ENCODE measurements at regions not wholly inside any gene's neighbourhood (a gene's known extent, or its start where the extent isn't known, plus 50 kb on each side); places are given as distances from the start of the nearest gene placed in this dataset.
"Not testable (repeated sequence)": the region's sequence is repeated elsewhere in the genome, so short reads cannot be mapped to it uniquely, and the experiment has no call there.

DNA sequence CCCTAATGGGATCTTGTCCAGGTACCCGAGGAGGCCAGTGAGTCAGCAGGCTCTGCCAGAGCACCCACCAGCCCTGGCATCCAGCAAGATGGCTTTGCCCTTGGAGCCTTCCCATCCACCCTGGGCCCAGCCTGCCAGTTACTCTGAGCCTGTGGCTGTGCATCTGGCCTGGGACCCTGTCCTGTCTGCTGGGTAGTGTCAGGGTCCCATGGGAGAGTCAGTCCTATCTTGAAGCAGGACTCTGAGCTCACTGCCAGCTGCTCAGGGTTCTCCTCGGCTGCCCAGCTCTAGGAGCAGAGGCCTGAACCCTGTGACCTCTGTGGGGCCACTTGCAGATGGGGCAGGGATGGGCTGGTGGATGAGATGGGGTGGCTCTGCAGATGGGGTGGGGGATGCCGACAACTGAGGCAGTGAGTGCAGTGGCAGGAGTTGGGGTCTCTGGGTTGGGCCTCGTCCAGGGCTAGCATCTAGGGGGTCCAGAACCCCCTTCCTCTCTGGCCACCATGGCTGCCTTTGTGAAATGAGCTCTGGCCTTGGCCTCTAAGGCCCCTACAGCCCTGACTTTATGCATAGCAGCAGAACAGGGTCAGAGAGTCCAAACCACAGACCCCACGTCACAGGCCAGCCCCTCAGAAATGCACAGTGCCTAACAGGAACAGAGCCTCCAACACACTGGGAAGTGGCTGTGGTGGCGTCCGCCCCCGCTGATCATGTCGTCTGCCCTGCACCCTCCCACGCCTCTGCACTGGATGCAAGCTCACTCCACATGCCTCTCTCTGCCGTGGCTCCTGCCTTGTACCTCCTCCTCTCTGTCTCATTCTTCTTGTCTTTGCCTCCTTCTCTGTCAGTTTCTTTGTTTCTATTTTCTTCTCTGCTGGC, 88.1 kb upstream of the RET start:
- DNase-seq = no peak

DNA sequence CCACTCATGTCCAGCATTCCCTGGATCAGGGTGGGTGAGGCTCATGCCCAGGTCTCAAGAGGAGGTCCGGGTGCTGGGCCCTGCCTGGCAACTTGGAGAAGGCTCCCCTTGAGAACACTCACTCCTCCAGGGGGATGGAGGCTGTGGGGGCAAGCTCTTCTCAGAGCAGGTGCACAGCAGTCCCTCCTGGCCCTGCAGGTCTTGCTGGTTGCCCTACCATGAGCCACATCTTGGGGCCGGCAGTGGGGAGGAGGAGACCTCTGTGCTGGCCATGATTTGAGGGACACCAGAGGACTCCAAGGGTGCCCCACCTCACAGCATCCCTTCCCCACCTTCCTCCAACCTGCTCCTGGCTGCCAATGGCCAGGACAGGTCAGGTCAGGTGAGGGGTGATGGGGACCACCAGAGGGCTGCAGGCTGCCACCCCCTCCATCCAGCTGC, 87.4 kb upstream of the RET start:
- DNase-seq = no peak

DNA sequence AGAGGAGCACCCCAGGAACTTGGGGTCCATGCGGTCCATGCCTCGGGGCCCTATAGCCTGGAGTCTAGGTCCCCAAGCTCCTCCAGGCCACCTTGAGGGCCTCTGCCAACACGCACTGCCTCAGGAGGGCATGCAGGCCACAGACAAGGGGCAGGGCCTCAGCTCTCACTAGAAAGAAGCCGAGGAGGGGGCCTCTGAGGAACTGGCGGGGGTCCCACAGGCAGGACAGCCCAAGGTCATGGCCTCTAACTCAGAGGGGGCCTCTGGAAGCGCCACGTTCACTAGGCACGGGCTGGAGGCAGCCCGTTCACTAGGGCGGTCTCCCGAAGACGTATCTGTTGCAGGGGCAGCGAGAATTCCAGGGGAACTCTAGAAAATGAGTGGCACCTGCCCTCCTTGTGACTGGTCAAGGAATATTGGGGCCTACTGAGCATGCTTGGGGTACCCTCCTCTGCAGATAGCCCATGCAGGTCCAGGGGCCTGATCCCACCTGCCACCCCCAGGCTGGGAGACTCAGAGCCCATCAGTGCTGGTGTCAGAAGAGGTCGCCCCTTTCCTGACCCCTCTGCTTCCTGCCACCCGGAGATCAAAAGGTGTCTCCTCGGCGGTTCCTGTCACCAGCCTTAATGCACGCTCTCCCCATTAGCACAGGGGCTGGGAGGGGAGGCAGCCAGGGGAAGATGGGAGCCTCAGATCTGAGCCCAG, 86.7 kb upstream of the RET start:
- DNase-seq = no peak

DNA sequence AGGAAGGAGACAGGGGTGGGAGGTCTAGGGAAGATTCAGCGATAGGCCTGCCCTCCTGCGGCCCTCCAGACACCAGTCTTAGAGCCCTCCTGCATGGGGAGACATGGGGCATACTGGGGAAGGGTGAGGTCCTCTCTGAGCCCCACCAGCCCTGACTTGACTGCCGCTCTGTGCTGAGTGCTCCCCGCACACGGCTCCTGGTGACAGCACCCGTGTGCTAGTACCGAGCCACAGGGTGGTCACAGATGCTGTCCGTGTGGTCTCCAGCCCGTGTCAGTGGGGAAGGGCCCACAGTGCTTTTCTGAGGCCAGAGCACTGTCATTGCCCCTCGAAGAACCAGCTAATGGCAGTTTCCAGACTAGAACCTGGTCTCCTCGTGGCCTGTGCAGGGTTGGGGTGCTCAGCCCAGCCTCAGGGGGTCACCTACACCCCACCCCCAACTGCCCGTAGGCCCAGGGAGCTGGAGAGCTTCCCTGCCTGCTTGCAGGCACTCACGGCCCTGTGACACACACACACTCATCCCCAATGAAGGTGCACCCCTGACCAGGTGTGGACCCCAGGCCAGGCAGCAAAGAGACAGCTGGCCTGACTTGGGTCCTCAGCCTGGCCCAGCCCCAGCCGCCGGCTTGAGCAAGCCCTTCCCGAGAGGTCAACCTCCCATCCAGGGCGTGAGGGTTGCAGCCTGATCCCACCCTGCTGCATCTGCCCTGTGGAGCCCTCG, 86.0 kb upstream of the RET start:
- no peak for DNase-seq

DNA sequence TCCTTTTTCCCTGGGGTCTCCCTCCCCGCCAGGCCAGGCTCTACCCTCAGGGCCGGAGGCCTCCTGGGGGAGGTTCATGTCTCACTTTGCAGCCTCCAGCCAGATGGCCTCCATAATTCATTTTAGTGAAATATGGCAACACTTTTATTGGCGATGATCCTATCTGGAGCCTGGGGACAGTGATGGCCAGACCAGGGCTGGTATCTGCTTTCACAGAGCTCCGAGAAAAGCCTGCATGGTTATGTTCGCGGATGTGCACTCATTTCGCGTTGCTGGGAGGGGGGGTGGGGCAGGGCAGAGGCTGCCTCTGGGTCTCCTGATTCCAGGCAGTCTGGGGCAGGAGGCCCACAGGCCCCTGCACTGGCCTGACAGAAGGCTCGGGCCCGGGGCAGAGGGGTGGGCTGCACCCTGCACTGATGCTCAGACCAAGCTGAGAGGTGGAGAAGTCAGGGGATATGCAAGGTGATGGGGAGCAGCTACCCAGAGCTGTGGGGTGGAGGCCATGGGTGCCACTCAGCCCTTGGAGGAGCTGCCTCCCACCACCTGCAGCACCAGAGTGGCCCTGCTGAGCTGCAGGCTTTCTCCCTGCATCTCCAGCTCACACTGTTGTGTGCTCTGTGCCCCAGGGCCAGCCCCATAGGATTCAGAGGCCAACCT, 85.3 kb upstream of the RET start:
- DNase-seq = no peak

DNA sequence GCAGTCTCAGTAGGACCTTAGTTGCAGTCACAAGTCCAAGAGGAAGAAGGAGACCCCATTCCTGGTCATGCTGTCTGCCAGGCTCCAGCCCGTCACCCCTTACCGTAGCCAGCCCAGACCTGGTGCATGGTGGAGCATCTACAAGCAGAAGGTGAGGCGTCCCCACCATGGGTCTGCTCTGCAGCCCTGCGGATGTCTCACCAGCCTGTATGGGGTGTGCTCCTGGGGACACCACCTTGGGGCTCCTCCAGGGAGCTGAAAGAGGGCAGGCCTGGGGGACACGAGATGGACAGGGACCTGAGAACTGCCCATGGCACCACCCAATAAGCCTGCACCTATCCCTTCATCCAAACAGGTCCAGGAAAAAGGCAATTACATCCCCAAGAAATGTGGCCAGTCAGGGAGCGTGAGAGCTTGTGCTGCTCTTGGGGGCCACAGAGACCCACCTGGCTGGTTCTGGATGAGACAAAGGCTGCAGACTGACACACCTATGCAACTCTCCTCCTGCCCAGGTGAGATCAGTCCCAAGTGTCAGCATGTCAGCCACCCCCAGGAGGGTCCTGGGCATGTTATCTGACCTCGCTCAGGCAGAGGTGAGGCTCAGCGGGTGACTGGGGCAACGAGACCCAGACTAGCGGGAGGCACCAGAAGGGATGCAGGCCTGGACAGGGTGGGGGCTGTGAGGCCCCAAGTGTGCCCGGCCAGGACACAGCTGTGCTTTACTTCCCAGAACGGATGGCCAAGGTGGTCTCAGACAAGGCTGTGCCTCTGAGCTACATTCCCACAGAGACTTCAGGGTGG, 84.5 kb upstream of the RET start:
- no peak for DNase-seq

DNA sequence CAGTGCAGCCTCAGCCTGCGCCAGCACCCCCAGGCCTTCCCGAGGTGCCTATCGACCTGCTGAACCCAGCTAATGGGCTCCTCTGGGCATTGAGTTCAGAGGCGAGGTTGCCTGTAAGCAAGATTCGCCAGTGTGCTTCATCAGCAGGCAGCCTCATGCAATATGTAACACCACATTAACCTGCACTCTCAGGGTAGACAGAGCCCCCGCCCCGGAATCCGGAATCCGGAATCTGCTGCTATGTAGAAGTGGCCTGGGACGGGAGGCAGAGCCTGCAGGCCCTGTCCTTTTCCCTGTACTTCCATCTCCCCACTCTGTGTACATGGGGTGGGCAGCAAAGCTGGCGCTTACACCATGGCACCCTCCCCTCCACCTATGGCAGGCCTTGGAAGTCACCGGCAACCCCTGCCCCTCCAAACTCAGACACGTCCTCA, 83.9 kb upstream of the RET start:
- DNase-seq = no peak

DNA sequence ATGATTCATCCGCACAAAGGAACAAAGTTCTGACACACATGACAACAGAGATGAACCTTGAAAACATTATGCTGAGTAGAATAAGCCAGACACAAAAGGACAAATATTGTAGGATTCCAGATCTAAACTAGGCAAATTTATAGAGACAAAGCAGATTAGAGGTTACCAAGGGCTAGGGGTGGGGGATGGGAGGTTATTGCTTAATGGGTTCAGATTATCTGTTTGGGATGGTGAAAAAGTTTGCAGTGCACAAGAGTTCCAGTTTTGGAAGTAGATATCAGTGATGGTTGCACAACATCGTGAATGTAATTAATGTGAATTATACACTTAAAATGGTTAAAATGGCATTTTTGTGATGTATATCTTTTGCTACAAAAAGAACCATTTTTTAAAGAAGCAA, 82.0 kb upstream of the RET start:
- DNase-seq = not testable (repeated sequence)

DNA sequence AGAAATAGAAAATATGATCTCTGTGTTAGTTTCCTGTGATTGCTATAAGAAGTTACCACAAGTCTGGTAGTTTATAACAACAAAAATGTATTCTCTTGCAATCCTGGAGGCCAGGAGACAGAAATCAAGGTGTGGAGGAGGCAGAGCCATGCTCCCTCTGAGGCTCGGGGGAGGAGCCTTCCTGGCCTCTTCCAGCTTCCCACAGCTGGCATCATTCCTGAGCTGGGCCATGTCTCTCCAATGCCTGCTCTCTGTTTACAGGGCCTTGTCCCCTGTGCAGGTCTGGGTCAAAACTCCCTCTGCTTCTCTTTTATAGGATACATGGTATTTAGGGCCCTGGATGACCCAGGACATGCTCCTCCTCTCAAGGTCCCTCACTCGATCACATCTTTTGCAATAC, 81.3 kb upstream of the RET start:
- no peak for DNase-seq

DNA sequence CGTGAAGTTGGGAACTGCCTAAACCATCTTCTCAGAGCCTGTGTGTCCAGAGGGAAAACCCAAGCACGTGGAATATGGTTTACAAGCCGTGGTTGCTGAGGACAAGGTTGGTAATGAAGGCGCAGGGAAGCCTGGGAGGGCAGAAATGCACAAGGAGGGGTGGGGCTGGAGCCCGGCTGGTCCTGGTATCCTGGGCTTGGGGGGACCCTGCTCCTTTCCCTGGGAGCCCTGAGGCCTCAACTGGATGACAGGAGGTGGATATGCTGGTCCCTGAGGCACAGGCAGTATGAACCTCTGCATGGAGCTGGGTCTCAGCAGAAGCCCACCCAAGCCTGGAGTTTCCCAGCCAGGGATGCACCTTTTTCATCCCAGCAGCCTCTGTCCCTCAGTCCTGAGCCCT, 80.3 kb upstream of the RET start:
- no peak for DNase-seq

DNA sequence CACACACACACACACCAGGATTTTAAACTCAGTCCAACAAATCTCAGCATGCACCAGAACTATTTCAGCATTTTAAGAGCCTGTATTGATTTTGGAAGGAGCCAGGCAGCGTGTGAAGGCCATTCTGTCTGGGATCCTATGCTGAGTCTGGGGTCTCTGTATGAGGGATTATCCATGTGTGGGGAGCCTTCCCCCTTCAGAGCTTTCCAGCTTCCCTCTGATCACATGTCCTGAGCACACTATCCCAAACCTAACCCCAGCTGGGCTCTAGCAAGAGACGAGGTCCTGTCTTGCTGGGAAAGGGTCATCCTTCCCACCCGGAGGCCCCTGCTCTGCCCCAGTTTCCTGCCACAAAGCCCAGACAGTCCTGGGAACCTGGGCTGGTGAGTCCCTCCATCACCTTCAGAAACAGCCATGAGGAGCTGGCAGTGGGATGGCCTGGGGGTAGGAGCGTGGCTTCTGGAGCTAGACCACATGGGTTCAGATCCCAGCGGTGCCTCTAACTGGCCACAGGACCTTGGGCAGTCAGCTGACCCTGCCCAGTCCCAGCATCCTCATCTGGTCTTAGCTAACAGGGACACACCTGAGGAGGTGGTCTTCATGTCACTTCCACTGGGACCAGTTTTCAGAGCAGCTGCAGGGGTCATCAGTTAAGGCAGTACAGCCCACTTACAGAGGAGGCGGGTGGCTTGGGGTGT, 79.6 kb upstream of the RET start:
- no peak for DNase-seq

DNA sequence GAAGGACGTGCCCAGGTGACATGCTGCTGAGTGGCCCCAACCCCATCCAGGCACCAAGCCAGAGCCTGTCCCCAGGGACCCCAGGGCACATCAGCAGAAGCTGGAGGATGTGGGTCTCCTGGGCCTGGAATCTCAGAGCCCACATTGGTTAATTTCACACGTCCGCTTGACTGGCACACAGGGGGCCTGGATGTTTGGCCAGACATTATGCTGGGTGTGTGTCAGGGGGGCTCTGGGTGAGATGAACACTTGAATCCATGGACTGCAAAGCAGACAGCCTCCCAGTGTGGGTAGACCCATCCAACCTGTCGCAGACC, 79.1 kb upstream of the RET start:
- DNase-seq = no peak

DNA sequence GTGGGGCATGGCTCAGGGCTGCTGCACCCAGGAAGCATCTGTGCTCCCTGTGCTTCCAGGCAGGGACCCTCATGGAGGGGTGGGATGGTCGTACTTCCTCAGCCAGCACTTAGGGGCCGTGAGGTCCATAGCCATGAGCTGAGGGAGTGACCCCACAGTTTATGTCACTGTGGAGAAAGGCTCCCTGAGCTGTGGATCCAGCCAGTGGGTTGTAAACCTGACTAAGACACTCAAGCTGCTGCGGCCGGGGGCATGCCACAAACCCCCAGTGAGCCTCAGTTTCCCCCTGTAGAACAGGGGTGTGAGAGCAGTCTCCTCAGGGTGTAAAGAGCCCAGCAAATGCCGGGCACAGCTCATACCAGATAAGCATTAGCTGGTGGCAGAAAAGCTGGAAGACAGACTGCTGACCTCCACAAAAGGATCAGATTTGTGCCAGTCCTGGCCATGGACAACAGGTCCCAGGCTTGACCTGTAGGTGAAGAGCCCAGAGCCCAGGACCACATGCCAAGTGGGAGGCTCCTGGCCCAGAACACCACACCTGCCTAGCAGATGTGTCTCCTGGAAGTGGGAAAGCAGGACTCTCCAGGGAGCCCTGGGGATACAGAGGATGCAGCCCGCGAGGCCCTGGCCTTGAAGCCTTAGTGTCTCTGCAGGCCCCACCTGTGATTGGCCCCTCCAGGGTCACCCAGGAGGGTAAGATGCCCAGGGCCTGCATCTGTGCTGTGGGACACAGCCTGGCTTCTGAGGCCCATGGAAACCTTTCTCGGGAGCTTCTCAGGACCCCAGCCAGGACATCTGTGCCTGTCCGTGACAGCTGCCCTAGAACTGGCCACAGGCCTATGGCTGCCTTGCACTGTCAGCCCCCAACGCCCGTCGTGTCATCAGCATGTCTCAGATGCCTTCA, 78.1 kb upstream of the RET start:
- no peak for DNase-seq

DNA sequence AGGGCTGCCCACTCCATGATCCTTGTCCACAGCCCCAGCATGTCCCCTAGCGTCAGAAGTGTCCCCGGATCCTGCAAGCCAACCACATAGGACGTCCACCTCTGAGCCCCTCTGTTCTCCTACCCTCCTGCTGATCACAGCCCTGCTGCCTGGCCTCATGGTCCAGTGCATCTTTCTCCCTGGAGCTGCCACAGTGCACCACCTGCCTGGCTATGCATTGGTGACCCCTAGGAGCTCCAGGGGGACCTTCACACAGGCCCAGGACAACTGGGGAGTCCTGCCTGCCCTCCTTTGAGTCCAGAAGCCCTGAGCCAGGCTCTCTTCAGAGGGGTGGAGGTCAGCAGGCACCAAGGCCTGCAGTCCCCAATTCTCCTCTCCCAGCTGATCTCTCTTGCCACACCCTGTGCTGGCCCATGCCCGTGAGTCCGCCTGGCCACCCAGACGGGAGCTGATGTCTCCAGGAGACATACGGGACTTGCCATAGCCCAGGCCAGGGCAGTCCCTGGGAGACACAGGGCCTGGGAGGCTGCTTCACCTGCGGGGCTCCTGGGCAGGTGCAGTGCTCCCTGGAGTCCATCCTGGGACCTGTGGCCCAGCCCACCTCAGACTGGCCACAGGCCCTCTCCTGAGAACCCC, 77.4 kb upstream of the RET start:
- DNase-seq = no peak

DNA sequence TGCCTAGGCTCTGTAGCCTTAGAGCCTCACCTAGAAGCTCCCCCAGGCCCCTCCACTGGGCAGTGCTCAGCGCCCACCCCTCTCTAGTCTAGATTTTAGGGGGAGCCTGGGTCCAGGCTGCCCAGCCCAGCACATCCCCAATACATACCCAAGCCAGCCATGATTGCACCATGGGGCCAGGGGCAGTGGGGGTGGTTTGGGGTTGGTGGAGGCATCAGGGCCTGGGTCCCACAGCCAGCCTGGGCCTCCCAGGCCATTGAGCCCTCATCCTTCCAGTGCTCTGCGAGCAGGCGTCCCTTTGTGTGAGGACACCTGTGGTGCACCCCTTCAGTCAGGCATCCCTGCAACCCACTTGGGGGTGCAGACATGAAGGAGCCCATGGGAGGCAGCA, 76.9 kb upstream of the RET start:
- DNase-seq = no peak

DNA sequence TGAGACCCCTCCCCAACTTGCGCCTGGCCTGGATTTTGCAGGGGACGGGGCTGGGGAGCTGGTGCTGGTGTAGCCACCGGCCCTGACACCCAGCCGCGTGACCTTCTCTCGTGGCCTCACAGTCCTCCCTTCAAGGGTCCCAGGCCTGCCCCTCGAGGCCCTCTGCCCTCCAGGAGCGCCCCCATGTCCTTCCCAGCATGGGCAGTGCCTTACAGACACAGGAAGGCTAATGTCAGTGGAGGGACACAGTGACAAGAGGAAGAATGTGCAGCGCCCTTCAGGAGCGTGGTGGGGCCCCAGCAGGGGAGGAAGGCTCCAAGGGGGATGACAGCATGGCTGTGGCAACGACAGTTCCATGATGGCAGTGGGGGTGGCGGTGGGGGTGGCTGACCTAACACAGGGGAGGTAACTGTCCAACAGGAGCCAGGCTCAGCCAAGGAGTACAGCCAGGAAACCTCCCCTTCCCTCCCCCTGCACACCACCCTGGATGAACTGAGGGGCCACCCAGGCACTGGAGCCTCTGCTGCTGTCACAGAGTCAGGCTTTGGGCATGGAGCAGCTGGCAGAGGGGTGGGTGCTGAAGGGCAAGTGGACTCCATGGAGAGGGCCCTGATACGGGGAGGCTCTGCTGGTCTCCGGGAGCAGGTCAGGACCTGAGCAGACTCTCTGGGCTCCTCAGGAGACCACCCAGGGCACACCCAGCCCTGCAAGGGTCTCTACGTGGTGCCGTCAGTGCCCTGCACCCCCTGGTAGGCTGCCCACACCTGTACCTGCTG, 76.0 kb upstream of the RET start:
- DNase-seq = no peak

DNA sequence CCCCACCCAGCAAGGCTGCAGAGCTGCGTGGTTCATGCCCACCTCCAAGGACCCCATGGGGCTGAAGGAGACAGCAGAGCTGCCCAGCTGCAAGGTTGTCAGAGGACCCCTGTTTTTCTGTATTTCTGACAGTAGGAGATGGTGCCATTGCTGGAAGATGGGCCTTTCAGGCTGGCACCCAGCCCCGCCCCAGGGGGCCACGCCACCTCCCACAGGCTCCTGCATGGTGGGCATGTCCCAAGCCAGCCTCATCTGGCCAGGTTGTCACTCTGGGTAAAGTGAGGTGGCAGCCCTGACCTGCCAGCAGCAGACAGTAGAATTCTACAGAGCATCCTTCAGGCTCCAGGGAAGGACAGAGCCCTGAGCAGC, 75.5 kb upstream of the RET start:
- DNase-seq = no peak

DNA sequence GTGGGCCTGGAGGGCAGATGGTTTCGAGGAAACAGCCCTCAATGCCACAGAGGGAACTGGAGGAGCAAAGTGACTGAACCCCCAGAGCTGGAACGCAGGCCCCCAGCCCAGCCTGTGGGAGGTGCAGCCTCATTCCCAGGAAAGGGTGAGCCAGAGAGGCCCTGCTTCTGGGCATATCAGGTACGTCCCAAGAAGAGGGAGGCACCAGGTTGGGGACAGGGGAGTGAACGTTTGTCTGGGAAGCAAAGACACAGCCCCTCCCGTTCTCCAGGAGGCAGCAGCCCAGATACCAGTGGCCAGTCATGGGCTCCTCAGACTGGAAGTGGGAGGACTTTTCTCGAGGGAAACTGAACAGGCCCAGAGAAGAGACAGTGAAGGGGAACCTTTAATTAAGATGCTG, 74.3 kb upstream of the RET start:
- no peak for DNase-seq

DNA sequence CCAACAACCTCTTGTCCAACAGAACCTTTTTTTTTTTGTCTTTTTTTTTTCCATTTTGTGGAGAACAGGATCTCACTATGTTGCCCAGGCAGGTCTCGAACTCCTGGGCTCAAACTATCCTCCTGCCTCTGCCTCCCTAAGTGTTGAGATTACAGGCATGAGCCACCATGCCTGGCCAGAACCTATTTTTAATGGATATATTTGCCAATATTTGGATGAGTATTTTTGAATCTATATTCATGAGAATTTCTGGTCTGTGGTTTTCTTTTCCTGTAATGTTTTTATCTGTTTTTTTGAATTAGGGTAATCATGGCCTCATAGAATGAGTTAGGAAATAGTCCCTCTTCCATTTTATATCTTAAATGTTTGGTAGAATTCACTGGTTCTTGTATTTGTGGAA, 70.4 kb upstream of the RET start:
- no peak for DNase-seq

DNA sequence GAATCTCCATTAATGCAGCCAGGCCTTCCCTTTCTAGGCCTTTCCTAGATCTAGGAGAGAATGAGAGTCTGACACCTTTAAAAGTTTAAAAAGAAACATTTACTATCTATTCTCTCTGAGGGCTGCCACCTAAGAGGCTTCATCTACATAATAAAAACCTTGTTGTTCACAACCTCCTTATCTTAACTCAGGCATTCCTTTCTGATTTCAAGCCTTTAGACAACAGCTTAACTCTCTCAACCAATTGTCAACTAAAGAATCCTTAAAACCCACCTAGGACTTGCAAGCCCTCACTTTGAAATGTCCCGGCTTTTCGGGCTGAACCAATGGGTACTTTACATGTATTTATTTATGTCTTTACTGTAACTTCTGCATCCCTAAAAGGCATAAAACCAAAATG, 64.3 kb upstream of the RET start:
- DNase-seq = no peak

Measured in stimulated activated CD4-positive, alpha-beta T cell treated with anti-CD3 and anti-CD28 coated beads, Interleukin-12 subunit alpha, Interleukin-12 subunit beta, amount 100 ng/mL, for 4 hours (primary cell).